GM12873 (cell line): ENCODE measurements at regions not wholly inside any gene's neighbourhood (a gene's known extent, or its start where the extent isn't known, plus 50 kb on each side); places are given as distances from the start of the nearest gene placed in this dataset.

Source experiments
- CTCF ChIP-seq: IDR thresholded peaks from 2 replicates; pipeline ENCODE4 v1.5.1; 2012; ENCODE audit warnings: low read depth, mild to moderate bottlenecking, moderate library complexity, low read length, control low read depth; ENCODE audit not compliant: insufficient read depth; ENCODE audit errors: missing control alignments

- TF ChIP-seq CTCF = no peak
Measured at GRCh38 chr17:54694287-54694887, 206.3 kb upstream of the TOM1L1 start.

- TF ChIP-seq CTCF = no peak
Measured at GRCh38 chr17:54718286-54718685, 182.4 kb upstream of the TOM1L1 start.

- TF ChIP-seq CTCF = no peak
Measured at GRCh38 chr17:54727624-54728023, 173.0 kb upstream of the TOM1L1 start.

- TF ChIP-seq CTCF = no peak
Measured at GRCh38 chr17:54736573-54736972, 164.1 kb upstream of the TOM1L1 start.

- TF ChIP-seq CTCF = no peak
Measured at GRCh38 chr17:54738496-54738895, 162.2 kb upstream of the TOM1L1 start.

- TF ChIP-seq CTCF = no peak
Measured at GRCh38 chr17:54744750-54745149, 155.9 kb upstream of the TOM1L1 start.

GRCh38 chr17:54745239-54745638 is 155.4 kb upstream of the TOM1L1 start:
- no peak for TF ChIP-seq CTCF
